ENCODE measurements at regions not wholly inside any gene's neighbourhood (a gene's known extent, or its start where the extent isn't known, plus 50 kb on each side); places are given as distances from the start of the nearest gene placed in this dataset.

- CTCF ChIA-PET: no interaction called here
- H4K20me1 ChIP-seq (ENCODE audit: insufficient read depth, low read length): no peaks in the 10 kb centered on the region
- POLR2A ChIA-PET (ENCODE audit: unreplicated experiment): no interaction called here
- in situ Hi-C loops (cut with MboI; ENCODE audit: low sequenced_read_pairs): no loop called here
- 100% methylated on average over 2 of the region's 5 CpGs; no CpG with 5 or more reads in 1 of the 2 experiments for WGBS, 2 experiments (ENCODE audit: extremely low coverage in 2 of 2, insufficient read length in 1 of 2)
- no peak overlapping the region for H2AFZ ChIP-seq (replicated peaks; ENCODE audit: low read length, poor library complexity)
- H3K18ac ChIP-seq (ENCODE audit: low read depth, low read length): no peak overlapping the region
- no peaks in the 10 kb centered on the region for H3K9me3 ChIP-seq (ENCODE audit: control insufficient read depth, insufficient read depth, low read length)
- H2BK15ac ChIP-seq (ENCODE audit: low read depth, low read length): no peak overlapping the region
- peaks cover 4% of the 10 kb centered on the region for H3K4me1 ChIP-seq (ENCODE audit: control insufficient read depth, insufficient read depth, low read length)
- H3K4me2 ChIP-seq (ENCODE audit: low read depth, low read length): no peak overlapping the region
- no peak overlapping the region for H2BK5ac ChIP-seq (ENCODE audit: low read depth, low read length, poor library complexity, severe bottlenecking)
- dilution Hi-C loops (cut with HindIII; ENCODE audit: low sequenced_read_pairs, unreplicated experiment): no loop called here
- H3K4ac ChIP-seq (ENCODE audit: low read depth, low read length): no peak overlapping the region
- H4K8ac ChIP-seq (ENCODE audit: low read depth in 2 of 2, low read length in 2 of 2): no peak overlapping the region
- H3K9ac ChIP-seq (ENCODE audit: low read depth, low read length): no peak overlapping the region
- no peaks in the 10 kb centered on the region for H3K79me1 ChIP-seq (ENCODE audit: low read depth in 1 of 2, low read length in 2 of 2)
- no peak overlapping the region for H3K27ac ChIP-seq (ENCODE audit: insufficient read depth, low read length)
- intact Hi-C loops (cut with micrococcal nuclease): no loop called here
- H3K27me3 ChIP-seq (ENCODE audit: control insufficient read depth, insufficient read depth, low read length): no peaks in the 10 kb centered on the region
- TF ChIP-seq ELK1 (IDR thresholded peaks at IDR 0.05; ENCODE audit: borderline replicate concordance, low read depth, low read length): no peak
- H2BK20ac ChIP-seq (ENCODE audit: low read depth, low read length): no peak overlapping the region
- H2AK5ac ChIP-seq (ENCODE audit: low read depth, low read length): no peak overlapping the region
- no peaks in the 10 kb centered on the region for H3K9me1 ChIP-seq (ENCODE audit: insufficient read depth, low read length)
- no peak overlapping the region for H4K91ac ChIP-seq (ENCODE audit: insufficient read depth, low read depth, low read length)
- H3K23ac ChIP-seq (ENCODE audit: low read depth, low read length): no peak overlapping the region
- no peak overlapping the region for H3K4me3 ChIP-seq (ENCODE audit: insufficient read depth, low read depth, low read length)
- no TSS peak for BruUV-seq (replicated peaks)
- H3K56ac ChIP-seq (ENCODE audit: extremely low read depth, insufficient read depth, low read length): no peak overlapping the region
- no peaks in the 10 kb centered on the region for H3K36me3 ChIP-seq (ENCODE audit: control insufficient read depth, insufficient read depth, low read length)
- DNase-seq (no peak), ATAC-seq (ENCODE audit: low read depth) (no peak)
- no peak overlapping the region for H2AK9ac ChIP-seq (replicated peaks; ENCODE audit: low read depth, low read length, poor library complexity)
- no peak overlapping the region for H4K5ac ChIP-seq (ENCODE audit: low read depth, low read length)
- no peak overlapping the region for H3K14ac ChIP-seq (replicated peaks; ENCODE audit: low read depth, low read length)
- H2BK120ac ChIP-seq (ENCODE audit: low read depth, low read length): no peak overlapping the region
Measured at GRCh38 chr16:65225488-65225887, 103.6 kb upstream of the CDH11 start.
